CD14-positive monocyte (primary cell): ENCODE measurements at regions not wholly inside any gene's neighbourhood (a gene's known extent, or its start where the extent isn't known, plus 50 kb on each side); places are given as distances from the start of the nearest gene placed in this dataset.

Experiments used
- DNase-seq, 3 donors: peaks; one replicate each; pipeline ENCODE4 v3.0.0-alpha.2; 2011 to 2022
- H2AFZ ChIP-seq: 2 replicates; pipeline ENCODE4 v1.6.0; 2012; ENCODE audit warnings: mild to moderate bottlenecking, low read depth, low read length, inconsistent platforms; ENCODE audit not compliant: insufficient read depth, poor library complexity, severe bottlenecking
- H3K27ac ChIP-seq, 2 donors: 1 replicate in 1 of 2; 2 replicates in 1 of 2; pipeline ENCODE4 v1.5.1; 2012 to 2013; ENCODE audit warnings: low read length in 2 of 2, control low read depth in 1 of 2, inconsistent platforms in 1 of 2, low read depth in 1 of 2, mild to moderate bottlenecking in 1 of 2
- H3K27me3 ChIP-seq, 2 donors: one replicate each; pipeline versions ENCODE4 v1.6.0 to v1.6.1; 2011 to 2013; ENCODE audit warnings: low read length in 2 of 2; ENCODE audit not compliant: control insufficient read depth in 2 of 2, insufficient read depth in 2 of 2
- H3K36me3 ChIP-seq, 2 donors: replicated peaks in 1 of 2; 1 replicate in 1 of 2; 2 replicates in 1 of 2; pipeline versions ENCODE4 v1.5.1 to v1.6.1; 2012 to 2013; ENCODE audit warnings: low read length in 2 of 2, control low read depth in 1 of 2, inconsistent platforms in 1 of 2, mild to moderate bottlenecking in 1 of 2; ENCODE audit not compliant: insufficient read depth in 2 of 2, control insufficient read depth in 1 of 2
- H3K4me1 ChIP-seq, 2 donors: 1 replicate in 1 of 2; 2 replicates in 1 of 2; pipeline versions ENCODE4 v1.5.1 to v1.6.1; 2012 to 2013; ENCODE audit warnings: low read length in 2 of 2, control low read depth in 1 of 2, inconsistent platforms in 1 of 2, mild to moderate bottlenecking in 1 of 2, moderate library complexity in 1 of 2; ENCODE audit not compliant: insufficient read depth in 2 of 2, control insufficient read depth in 1 of 2
- H3K4me2 ChIP-seq: replicated peaks from 2 replicates; pipeline ENCODE3; 2012; ENCODE audit warnings: low read length, moderate library complexity, mild to moderate bottlenecking; ENCODE audit not compliant: poor library complexity, severe bottlenecking; ENCODE audit errors: extremely low read depth
- H3K4me3 ChIP-seq, 3 experiments: fragments of 200-600 bp in 1 of 3; sonication (generic) in 1 of 3; replicated peaks in 1 of 3; 1 replicate in 2 of 3; 2 replicates in 1 of 3; pipeline ENCODE4 v1.5.1; 2011 to 2013; ENCODE audit warnings: low read length in 3 of 3, mild to moderate bottlenecking in 3 of 3, control low read depth in 2 of 3, low read depth in 2 of 3, inconsistent platforms in 1 of 3, moderate library complexity in 1 of 3
- H3K79me2 ChIP-seq: 2 replicates; pipeline ENCODE4 v1.6.0; 2012; ENCODE audit warnings: mild to moderate bottlenecking, control low read depth, inconsistent platforms, low read length, moderate library complexity; ENCODE audit not compliant: insufficient read depth
- H3K9ac ChIP-seq: 2 replicates; pipeline ENCODE4 v1.6.0; 2017; ENCODE audit warnings: low read length, mild to moderate bottlenecking; ENCODE audit not compliant: insufficient read depth, poor library complexity, severe bottlenecking
- H3K9me3 ChIP-seq, 2 donors: replicated peaks in 1 of 2; 1 replicate in 1 of 2; 2 replicates in 1 of 2; pipeline versions ENCODE4 v1.5.1 to v1.6.1; 2012 to 2013; ENCODE audit warnings: low read length in 2 of 2, control low read depth in 1 of 2; ENCODE audit not compliant: control insufficient read depth in 1 of 2, insufficient read depth in 1 of 2
- H4K20me1 ChIP-seq: 2 replicates; pipeline ENCODE4 v1.6.0; 2012; ENCODE audit warnings: mild to moderate bottlenecking, low read length, control low read depth, moderate library complexity; ENCODE audit not compliant: insufficient read depth
- H3K27ac Mint-ChIP-seq, 7 donors: one replicate each; pipeline ENCODE4 v1.8.0; 2020; ENCODE audit warnings: mild to moderate bottlenecking in 7 of 7, mixed read lengths in 7 of 7, moderate library complexity in 6 of 7, inconsistent platforms in 2 of 7
- H3K27me3 Mint-ChIP-seq, 3 donors: one replicate each; pipeline ENCODE4 v1.8.0; 2021 to 2022; ENCODE audit warnings: low read depth in 3 of 3, mild to moderate bottlenecking in 3 of 3, mixed read lengths in 3 of 3, moderate library complexity in 3 of 3, inconsistent platforms in 1 of 3
- H3K36me3 Mint-ChIP-seq, 2 donors: one replicate each; pipeline ENCODE4 v1.8.0; 2020; ENCODE audit warnings: mixed read lengths in 2 of 2, inconsistent platforms in 1 of 2, mild to moderate bottlenecking in 1 of 2
- H3K4me1 Mint-ChIP-seq: one replicate; pipeline ENCODE4 v1.8.0; 2020; ENCODE audit warnings: mild to moderate bottlenecking, mixed read lengths
- H3K4me3 Mint-ChIP-seq, 2 donors: one replicate each; pipeline ENCODE4 v1.8.0; 2020; ENCODE audit warnings: mild to moderate bottlenecking in 2 of 2, mixed read lengths in 2 of 2, moderate library complexity in 1 of 2
- H3K9me3 Mint-ChIP-seq, 7 donors: one replicate each; pipeline ENCODE4 v1.8.0; 2020 to 2022; ENCODE audit warnings: mixed read lengths in 7 of 7, mild to moderate bottlenecking in 6 of 7, moderate library complexity in 6 of 7, inconsistent platforms in 2 of 7
- WGBS: methylation state at CpG from one replicate; pipeline ENCODE4 v1.1.5; 2013; ENCODE audit warnings: missing lambda C conversion rate; ENCODE audit not compliant: insufficient coverage; 5-methylcytosine and 5-hydroxymethylcytosine counted together
- intact Hi-C, 2 donors: fragments of 100-400 bp; cut with micrococcal nuclease; formaldehyde crosslinking; loops; one replicate each; pipeline versions ENCODE4 v1.15.0 to v1.15.1; 2023
- TF ChIP-seq, protein P1 (sequence below): fragments of 200-600 bp; IDR thresholded peaks from one replicate; pipeline ENCODE4 v1.8.0; 2022; ENCODE audit warnings: antibody characterized with exemption, mild to moderate bottlenecking

DNA sequence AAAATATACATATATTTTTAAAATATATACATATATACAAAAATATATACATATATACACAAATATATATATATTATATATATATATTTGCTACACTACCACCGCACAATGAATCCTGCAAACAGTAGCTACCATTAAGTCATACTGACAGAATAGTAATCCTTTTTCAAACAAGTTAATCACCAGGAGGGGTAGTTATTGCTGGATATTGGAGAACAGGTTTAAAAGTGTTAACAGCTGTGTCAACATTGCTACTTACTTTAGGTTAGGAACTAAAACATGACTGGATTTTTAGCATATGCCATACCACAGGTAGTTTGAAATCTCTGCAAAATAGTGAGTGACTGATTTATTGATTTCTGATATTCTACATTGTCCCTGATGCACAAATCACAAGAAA, 529.1 kb upstream of the CDH7 start:
- no peaks in the 10 kb centered on the region for H3K79me2 ChIP-seq
- no peak overlapping the region for H3K27ac Mint-ChIP-seq
- no peak overlapping the region for H3K27ac ChIP-seq
- no peak overlapping the region for H3K9ac ChIP-seq
- no peaks in the 10 kb centered on the region for H3K36me3 ChIP-seq
- H4K20me1 ChIP-seq: no peaks in the 10 kb centered on the region
- no peaks in the 10 kb centered on the region for H3K4me1 Mint-ChIP-seq
- peaks cover 3 to 4% of the 10 kb centered on the region in 2 donors for H3K9me3 ChIP-seq
- H3K4me1 ChIP-seq: no peaks in the 10 kb centered on the region
- TF ChIP-seq, protein P1, sequence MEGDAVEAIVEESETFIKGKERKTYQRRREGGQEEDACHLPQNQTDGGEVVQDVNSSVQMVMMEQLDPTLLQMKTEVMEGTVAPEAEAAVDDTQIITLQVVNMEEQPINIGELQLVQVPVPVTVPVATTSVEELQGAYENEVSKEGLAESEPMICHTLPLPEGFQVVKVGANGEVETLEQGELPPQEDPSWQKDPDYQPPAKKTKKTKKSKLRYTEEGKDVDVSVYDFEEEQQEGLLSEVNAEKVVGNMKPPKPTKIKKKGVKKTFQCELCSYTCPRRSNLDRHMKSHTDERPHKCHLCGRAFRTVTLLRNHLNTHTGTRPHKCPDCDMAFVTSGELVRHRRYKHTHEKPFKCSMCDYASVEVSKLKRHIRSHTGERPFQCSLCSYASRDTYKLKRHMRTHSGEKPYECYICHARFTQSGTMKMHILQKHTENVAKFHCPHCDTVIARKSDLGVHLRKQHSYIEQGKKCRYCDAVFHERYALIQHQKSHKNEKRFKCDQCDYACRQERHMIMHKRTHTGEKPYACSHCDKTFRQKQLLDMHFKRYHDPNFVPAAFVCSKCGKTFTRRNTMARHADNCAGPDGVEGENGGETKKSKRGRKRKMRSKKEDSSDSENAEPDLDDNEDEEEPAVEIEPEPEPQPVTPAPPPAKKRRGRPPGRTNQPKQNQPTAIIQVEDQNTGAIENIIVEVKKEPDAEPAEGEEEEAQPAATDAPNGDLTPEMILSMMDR: no peak
- no peaks in the 10 kb centered on the region for H3K27me3 ChIP-seq
- intact Hi-C loops: no loop called here
- H3K4me2 ChIP-seq: no peak overlapping the region
- H3K9me3 Mint-ChIP-seq: peaks cover 0 to 9% (median 2%) of the 10 kb centered on the region in 7 donors
- H2AFZ ChIP-seq: no peak overlapping the region
- peaks cover 0 to 1% (median 0%) of the 10 kb centered on the region in 3 donors for H3K27me3 Mint-ChIP-seq
- no peak for DNase-seq
- H3K4me3 ChIP-seq: no peak overlapping the region
- no peaks in the 10 kb centered on the region for H3K36me3 Mint-ChIP-seq
- WGBS: no CpG with 5 or more reads among the region's 1 CpG
- H3K4me3 Mint-ChIP-seq: no peak overlapping the region

DNA sequence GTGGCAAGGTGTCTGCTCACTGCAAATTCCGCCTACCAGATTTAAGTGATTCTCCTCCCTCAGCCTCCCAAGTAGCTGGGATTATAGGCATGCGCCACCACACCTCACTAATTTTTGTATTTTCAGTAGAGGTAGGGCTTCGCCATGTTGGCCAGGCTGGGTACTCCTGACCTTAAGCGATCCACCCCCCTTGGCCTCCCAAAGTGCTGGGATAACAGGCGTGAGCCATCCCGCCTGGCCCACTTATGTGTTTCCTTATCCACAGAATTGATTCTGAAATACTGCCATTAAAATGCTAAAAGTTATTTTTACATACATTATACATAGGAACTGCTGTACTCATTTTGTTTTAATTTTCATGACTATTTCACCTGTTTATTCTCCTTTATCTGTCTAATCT, 529.7 kb upstream of the CDH7 start:
- no peaks in the 10 kb centered on the region for H3K36me3 ChIP-seq
- H2AFZ ChIP-seq: no peak overlapping the region
- intact Hi-C loops: no loop called here
- no peak overlapping the region for H3K9ac ChIP-seq
- no peak overlapping the region for H3K27ac Mint-ChIP-seq
- H3K4me3 Mint-ChIP-seq: no peak overlapping the region
- DNase-seq: no peak
- TF ChIP-seq, protein P1: no peak
- no peaks in the 10 kb centered on the region for H3K79me2 ChIP-seq
- H3K27me3 Mint-ChIP-seq: peaks cover 0 to 1% (median 0%) of the 10 kb centered on the region in 3 donors
- H3K4me2 ChIP-seq: no peak overlapping the region
- H3K27me3 ChIP-seq: no peaks in the 10 kb centered on the region
- H3K9me3 ChIP-seq: peaks cover 3 to 4% of the 10 kb centered on the region in 2 donors
- no peaks in the 10 kb centered on the region for H4K20me1 ChIP-seq
- H3K36me3 Mint-ChIP-seq: no peaks in the 10 kb centered on the region
- H3K4me1 Mint-ChIP-seq: no peaks in the 10 kb centered on the region
- H3K9me3 Mint-ChIP-seq: peaks cover 0 to 9% (median 2%) of the 10 kb centered on the region in 7 donors
- H3K4me3 ChIP-seq: no peak overlapping the region
- 92% methylated on average over 5 of the region's 6 CpGs for WGBS
- H3K27ac ChIP-seq: no peak overlapping the region
- H3K4me1 ChIP-seq: no peaks in the 10 kb centered on the region
